ENCODE measurements at regions not wholly inside any gene's neighbourhood (a gene's known extent, or its start where the extent isn't known, plus 50 kb on each side); places are given as distances from the start of the nearest gene placed in this dataset.
"Not testable (repeated sequence)": the region's sequence is repeated elsewhere in the genome, so short reads cannot be mapped to it uniquely, and the experiment has no call there.

GRCh38 chr17:30668360-30669181 is 155.9 kb downstream of the CRLF3 start:
- H3K36me3 ChIP-seq (ENCODE audit: insufficient read depth, low read length); H3K9me3 ChIP-seq (replicated peaks; ENCODE audit: low read length); H3K4me2 ChIP-seq (ENCODE audit: low read length); H3K4me1 ChIP-seq (ENCODE audit: control insufficient read depth, insufficient read depth, low read length); H3K9ac ChIP-seq (ENCODE audit: low read depth, low read length); H3K4me3 ChIP-seq (ENCODE audit: low read length); H3K27me3 ChIP-seq (ENCODE audit: control insufficient read depth, insufficient read depth, low read length): not testable (repeated sequence)

GRCh38 chr17:30667657-30668359 is 156.7 kb downstream of the CRLF3 start:
- H3K4me1 ChIP-seq (ENCODE audit: control insufficient read depth, insufficient read depth, low read length); H3K27me3 ChIP-seq (ENCODE audit: control insufficient read depth, insufficient read depth, low read length); H3K36me3 ChIP-seq (ENCODE audit: insufficient read depth, low read length); H3K9me3 ChIP-seq (replicated peaks; ENCODE audit: low read length): not testable (repeated sequence)
- Histone ChIP-seq H3K4me3 (ENCODE audit: low read length) (peak overlapping the region; percentile 36), H3K9ac (ENCODE audit: low read depth, low read length) (peak overlapping the region; percentile 11), H3K4me2 (ENCODE audit: low read length) (peak overlapping the region; percentile 66)

- H3K9me3 ChIP-seq (replicated peaks; ENCODE audit: low read length); H3K4me1 ChIP-seq (ENCODE audit: control insufficient read depth, insufficient read depth, low read length); H3K27me3 ChIP-seq (ENCODE audit: control insufficient read depth, insufficient read depth, low read length); H3K36me3 ChIP-seq (ENCODE audit: insufficient read depth, low read length): not testable (repeated sequence)
- Histone ChIP-seq H3K4me3 (ENCODE audit: low read length) (peak overlapping the region; percentile 36), H3K9ac (ENCODE audit: low read depth, low read length) (peak overlapping the region; percentile 11), H3K4me2 (ENCODE audit: low read length) (peak overlapping the region; percentile 66)
Measured at GRCh38 chr17:30666838-30667656, 157.4 kb downstream of the CRLF3 start.

- not testable (repeated sequence) for H3K36me3 ChIP-seq (ENCODE audit: insufficient read depth, low read length); H3K9me3 ChIP-seq (replicated peaks; ENCODE audit: low read length); H3K4me2 ChIP-seq (ENCODE audit: low read length); H3K4me1 ChIP-seq (ENCODE audit: control insufficient read depth, insufficient read depth, low read length); H3K4me3 ChIP-seq (ENCODE audit: low read length); H3K27me3 ChIP-seq (ENCODE audit: control insufficient read depth, insufficient read depth, low read length); H3K9ac ChIP-seq (ENCODE audit: low read depth, low read length)
Measured at GRCh38 chr17:30663727-30664455, 160.6 kb downstream of the CRLF3 start.

GRCh38 chr17:30657148-30657547 is 167.3 kb downstream of the CRLF3 start:
- H3K9ac ChIP-seq (ENCODE audit: low read depth, low read length); H3K4me2 ChIP-seq (ENCODE audit: low read length); H3K27me3 ChIP-seq (ENCODE audit: control insufficient read depth, insufficient read depth, low read length); H3K4me3 ChIP-seq (ENCODE audit: low read length); H3K36me3 ChIP-seq (ENCODE audit: insufficient read depth, low read length); H3K9me3 ChIP-seq (replicated peaks; ENCODE audit: low read length); H3K4me1 ChIP-seq (ENCODE audit: control insufficient read depth, insufficient read depth, low read length): not testable (repeated sequence)

GRCh38 chr17:30653038-30653437 is 171.5 kb downstream of the CRLF3 start:
- not testable (repeated sequence) for H3K4me2 ChIP-seq (ENCODE audit: low read length); H3K9me3 ChIP-seq (replicated peaks; ENCODE audit: low read length)

GRCh38 chr17:30650149-30650548 is 172.9 kb downstream of the GOSR1 start:
- H3K9ac ChIP-seq (ENCODE audit: low read depth, low read length); H3K9me3 ChIP-seq (replicated peaks; ENCODE audit: low read length); H3K4me2 ChIP-seq (ENCODE audit: low read length); H3K27me3 ChIP-seq (ENCODE audit: control insufficient read depth, insufficient read depth, low read length); H3K36me3 ChIP-seq (ENCODE audit: insufficient read depth, low read length); H3K4me1 ChIP-seq (ENCODE audit: control insufficient read depth, insufficient read depth, low read length); H3K4me3 ChIP-seq (ENCODE audit: low read length): not testable (repeated sequence)

More at GRCh38 chr17:30653038-30653437, 171.5 kb downstream of the CRLF3 start:
- H3K4me3 ChIP-seq (ENCODE audit: low read length); H3K27me3 ChIP-seq (ENCODE audit: control insufficient read depth, insufficient read depth, low read length); H3K4me1 ChIP-seq (ENCODE audit: control insufficient read depth, insufficient read depth, low read length); H3K9ac ChIP-seq (ENCODE audit: low read depth, low read length); H3K36me3 ChIP-seq (ENCODE audit: insufficient read depth, low read length): not testable (repeated sequence)

- H3K9ac ChIP-seq (ENCODE audit: low read depth, low read length); H3K36me3 ChIP-seq (ENCODE audit: insufficient read depth, low read length); H3K4me3 ChIP-seq (ENCODE audit: low read length); H3K9me3 ChIP-seq (replicated peaks; ENCODE audit: low read length); H3K4me2 ChIP-seq (ENCODE audit: low read length); H3K27me3 ChIP-seq (ENCODE audit: control insufficient read depth, insufficient read depth, low read length); H3K4me1 ChIP-seq (ENCODE audit: control insufficient read depth, insufficient read depth, low read length): not testable (repeated sequence)
Measured at GRCh38 chr17:30648015-30648620, 170.9 kb downstream of the GOSR1 start.

- H3K9ac ChIP-seq (ENCODE audit: low read depth, low read length); H3K27me3 ChIP-seq (ENCODE audit: control insufficient read depth, insufficient read depth, low read length); H3K4me1 ChIP-seq (ENCODE audit: control insufficient read depth, insufficient read depth, low read length); H3K9me3 ChIP-seq (replicated peaks; ENCODE audit: low read length); H3K4me3 ChIP-seq (ENCODE audit: low read length); H3K4me2 ChIP-seq (ENCODE audit: low read length); H3K36me3 ChIP-seq (ENCODE audit: insufficient read depth, low read length): not testable (repeated sequence)
Measured at GRCh38 chr17:30645875-30646274, 168.7 kb downstream of the GOSR1 start.

GRCh38 chr17:30644713-30645112 is 167.5 kb downstream of the GOSR1 start:
- H3K9ac ChIP-seq (ENCODE audit: low read depth, low read length); H3K27me3 ChIP-seq (ENCODE audit: control insufficient read depth, insufficient read depth, low read length); H3K4me1 ChIP-seq (ENCODE audit: control insufficient read depth, insufficient read depth, low read length); H3K36me3 ChIP-seq (ENCODE audit: insufficient read depth, low read length); H3K4me3 ChIP-seq (ENCODE audit: low read length); H3K4me2 ChIP-seq (ENCODE audit: low read length); H3K9me3 ChIP-seq (replicated peaks; ENCODE audit: low read length): not testable (repeated sequence)

GRCh38 chr17:30644287-30644686 is 167.1 kb downstream of the GOSR1 start:
- H3K27me3 ChIP-seq (ENCODE audit: control insufficient read depth, insufficient read depth, low read length); H3K4me1 ChIP-seq (ENCODE audit: control insufficient read depth, insufficient read depth, low read length); H3K4me3 ChIP-seq (ENCODE audit: low read length); H3K9ac ChIP-seq (ENCODE audit: low read depth, low read length); H3K36me3 ChIP-seq (ENCODE audit: insufficient read depth, low read length); H3K4me2 ChIP-seq (ENCODE audit: low read length); H3K9me3 ChIP-seq (replicated peaks; ENCODE audit: low read length): not testable (repeated sequence)
